GM12891 (cell line): ENCODE measurements at regions not wholly inside any gene's neighbourhood (a gene's known extent, or its start where the extent isn't known, plus 50 kb on each side); places are given as distances from the start of the nearest gene placed in this dataset.
A peak's percentile ranks its signal among the peaks of the same experiment; 100 is the strongest.
"Not testable (repeated sequence)": the region's sequence is repeated elsewhere in the genome, so short reads cannot be mapped to it uniquely, and the experiment has no call there.

ENCODE experiments used
- DNase-seq: peaks from one replicate; pipeline ENCODE4 v3.0.0; 2011; ENCODE audit warnings: low spot score; ENCODE audit not compliant: insufficient read length
- FAIRE-seq: peaks from 2 replicates; lab custom pipeline; 2011; peaks lifted over from hg19 to GRCh38; lab: Jason Lieb, UNC
- PAX5 ChIP-seq: IDR thresholded peaks from 2 replicates; pipeline ENCODE4 v1.6.1; 2011; ENCODE audit warnings: low read length, moderate library complexity, mild to moderate bottlenecking; ENCODE audit not compliant: insufficient read depth, severe bottlenecking
- POLR2A ChIP-seq: IDR thresholded peaks from 2 replicates; pipeline ENCODE4 v1.6.1; 2011; ENCODE audit warnings: low read depth, low read length, control low read depth
- POLR2AphosphoS5 ChIP-seq: IDR thresholded peaks from 2 replicates; pipeline ENCODE4 v1.6.1; 2011; ENCODE audit warnings: low read depth, low read length, control low read depth
- POU2F2 ChIP-seq: IDR thresholded peaks from 2 replicates; pipeline ENCODE4 v1.6.1; 2011; ENCODE audit warnings: low read depth, mild to moderate bottlenecking, control low read depth, low read length, moderate library complexity
- SPI1 ChIP-seq: IDR thresholded peaks from 2 replicates; pipeline ENCODE4 v1.6.1; 2011; ENCODE audit warnings: low read depth, low read length, control low read depth
- TAF1 ChIP-seq: IDR thresholded peaks from 2 replicates; pipeline ENCODE4 v1.6.1; 2011; ENCODE audit warnings: low read depth, low read length, control low read depth

DNA sequence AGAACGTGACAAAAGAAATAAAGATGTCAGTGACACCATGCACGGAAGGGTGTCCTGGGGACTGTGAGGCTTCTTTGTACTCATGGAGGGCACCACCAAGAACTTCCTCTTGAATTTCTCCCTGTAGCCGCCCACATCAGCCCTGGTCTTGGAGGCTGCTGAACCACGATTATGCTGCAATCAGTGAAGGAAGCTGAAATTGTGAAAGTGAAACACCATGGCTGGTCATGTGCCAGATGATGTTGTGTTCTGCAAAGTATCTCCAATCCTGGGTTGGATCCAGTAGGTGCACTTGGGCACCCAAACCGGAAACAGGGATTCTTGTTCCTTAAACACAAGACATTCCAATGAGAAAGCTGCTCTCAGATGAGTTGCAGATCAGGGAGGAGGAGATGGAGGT is 104.4 kb upstream of the GOLGA6L6 start:
- DNase-seq, result no peak
- TF ChIP-seq SPI1 (no peak), POLR2A (no peak), TAF1 (no peak), PAX5 (no peak), POU2F2 (no peak), POLR2AphosphoS5 (no peak)
- FAIRE-seq, result no peak

DNA sequence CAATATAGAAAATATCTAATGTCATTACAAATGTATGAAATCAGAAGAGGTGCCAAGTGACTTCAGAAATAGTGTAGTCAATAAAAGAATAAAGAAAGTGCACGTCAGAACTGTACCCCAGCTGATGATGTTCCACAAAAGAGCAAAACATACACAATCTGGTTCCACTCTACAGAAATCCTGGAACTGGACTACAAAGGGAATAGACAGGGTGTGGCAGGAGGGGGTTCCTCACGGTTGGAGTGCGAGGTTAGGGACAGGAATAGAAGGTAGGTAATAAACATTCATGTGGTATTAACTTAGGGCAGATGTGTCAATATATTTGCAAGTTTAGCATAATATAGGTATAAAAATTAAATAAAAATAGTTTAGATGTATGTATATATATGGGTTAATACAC is 103.3 kb upstream of the GOLGA6L6 start:
- no peak for FAIRE-seq
- DNase-seq, result no peak
- TF ChIP-seq POU2F2, result no peak
- TF ChIP-seq SPI1, result no peak
- no peak for TF ChIP-seq POLR2A
- no peak for TF ChIP-seq POLR2AphosphoS5
- no peak for TF ChIP-seq TAF1
- TF ChIP-seq PAX5, result no peak

DNA sequence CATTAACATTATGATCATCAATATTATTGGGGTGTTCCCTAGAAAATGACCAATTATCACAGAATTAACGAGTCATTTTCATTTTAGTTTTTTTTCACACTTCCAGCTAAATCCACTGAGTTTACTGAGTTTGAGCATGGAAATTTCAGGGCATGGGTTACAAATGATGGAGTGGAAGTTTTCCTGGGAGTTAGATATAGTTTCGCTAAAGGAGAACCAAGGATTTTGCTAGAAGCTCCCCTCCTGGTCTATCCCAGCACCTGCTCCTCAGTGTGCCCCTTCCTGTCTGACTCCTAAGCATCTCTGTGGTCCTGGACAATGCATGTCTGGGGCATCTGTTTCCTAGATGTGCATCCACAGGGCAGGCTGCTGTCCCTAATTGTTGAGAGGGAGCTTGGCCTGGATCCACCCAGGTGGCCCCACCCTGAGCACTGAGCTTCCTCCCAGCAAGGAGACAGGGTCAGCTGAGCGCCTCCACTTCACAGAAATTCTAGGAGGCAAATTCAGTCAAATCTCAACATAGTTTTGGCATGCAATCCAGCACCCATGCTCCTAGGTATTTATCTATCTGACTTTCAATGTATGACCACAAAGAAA is 102.3 kb upstream of the GOLGA6L6 start:
- TF ChIP-seq POLR2AphosphoS5, result no peak
- no peak for TF ChIP-seq POLR2A
- TF ChIP-seq POU2F2, result no peak
- no peak for TF ChIP-seq PAX5
- no peak for TF ChIP-seq SPI1
- TF ChIP-seq TAF1, result no peak
- FAIRE-seq (no peak), DNase-seq (no peak)

DNA sequence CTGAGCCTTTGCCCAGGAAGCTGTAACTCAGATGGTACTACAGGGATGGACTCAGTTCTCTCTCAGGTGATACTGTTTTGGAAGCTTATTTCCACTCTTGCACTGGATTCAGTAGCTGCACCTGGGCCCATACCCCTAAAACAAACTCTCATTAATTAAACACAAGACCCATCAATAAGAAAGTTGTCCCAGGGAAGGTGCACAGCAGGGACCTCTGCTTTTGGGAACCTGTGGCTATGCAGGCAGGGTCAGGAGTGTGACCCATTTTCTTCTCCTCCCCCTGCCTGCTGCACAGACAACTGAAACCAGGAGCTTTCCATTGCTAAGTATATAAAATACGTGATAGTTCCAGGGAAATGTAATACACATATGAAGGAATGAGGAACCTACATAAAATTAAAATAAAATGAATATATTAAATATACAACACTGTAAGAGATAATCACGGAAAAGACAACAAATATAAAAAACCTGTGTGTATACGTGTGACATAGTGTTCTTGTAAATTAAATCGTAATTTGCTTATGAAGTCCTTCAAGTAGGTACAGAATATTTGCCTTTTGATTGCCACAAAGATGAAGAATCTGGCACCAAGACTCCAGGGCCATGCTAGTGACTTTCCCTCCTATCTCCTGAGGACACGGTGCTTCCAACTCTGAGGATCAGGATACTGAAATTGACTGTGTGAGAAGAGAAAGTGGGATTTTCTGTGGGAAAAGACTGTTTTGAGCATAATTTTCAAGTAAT is 101.6 kb upstream of the GOLGA6L6 start:
- no peak for DNase-seq
- TF ChIP-seq PAX5, result no peak
- no peak for TF ChIP-seq POU2F2
- no peak for TF ChIP-seq TAF1
- FAIRE-seq, result no peak

DNA sequence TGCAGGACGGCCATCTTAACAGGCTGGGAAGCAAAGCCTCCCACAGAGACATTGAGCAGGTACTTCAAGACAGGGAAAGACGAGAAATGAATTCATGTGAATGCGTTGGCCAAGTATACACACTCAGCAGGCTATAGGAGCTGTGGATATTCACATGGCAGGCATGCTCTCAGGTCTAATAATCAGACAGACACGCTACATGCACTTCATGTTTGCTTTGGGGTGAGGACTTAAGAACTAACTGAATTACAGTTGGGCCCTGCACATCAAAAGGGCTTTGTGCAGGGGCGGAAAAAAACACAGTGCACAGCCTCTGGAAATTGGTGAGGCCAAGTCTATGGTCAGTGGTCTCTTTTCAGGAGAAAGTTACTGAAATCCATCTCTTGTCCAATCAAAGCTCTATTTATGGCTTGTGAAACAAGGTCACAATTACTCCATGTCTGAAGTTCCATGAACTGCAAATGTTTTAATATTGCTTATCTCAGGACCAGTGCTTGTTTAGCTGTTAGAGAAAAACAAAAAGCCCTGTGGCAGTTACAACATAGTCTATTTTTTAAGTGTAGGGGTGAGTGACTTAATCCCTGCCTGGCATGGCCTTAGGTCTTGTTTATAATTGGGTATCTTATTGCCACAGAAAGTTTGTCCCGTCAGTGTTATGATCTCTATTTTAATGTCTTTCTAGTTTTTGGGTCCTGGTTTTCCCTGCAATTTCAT is 100.6 kb upstream of the GOLGA6L6 start:
- DNase-seq, result no peak
- TF ChIP-seq POU2F2 (no peak), TAF1 (no peak), POLR2AphosphoS5 (no peak), PAX5 (no peak), SPI1 (no peak)
- no peak for FAIRE-seq

DNA sequence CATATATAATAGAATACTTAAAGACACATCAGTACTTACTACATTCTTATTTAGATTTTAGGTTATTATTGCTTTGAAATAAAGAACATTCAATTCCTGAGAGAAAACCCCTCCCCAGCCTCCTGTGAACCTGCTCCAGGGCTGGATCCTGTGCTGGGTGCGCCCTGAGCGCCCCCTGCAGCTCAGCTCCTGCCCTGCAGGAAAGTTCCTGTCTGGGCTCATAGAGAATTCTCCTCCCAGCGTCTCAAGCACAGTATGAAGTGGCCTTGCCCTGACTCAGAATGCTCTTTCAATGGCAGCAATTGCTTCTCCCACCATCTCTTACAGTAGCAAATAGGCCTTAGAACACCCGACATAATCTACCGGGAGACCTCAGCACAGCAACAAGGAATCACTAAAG is 98.8 kb upstream of the GOLGA6L6 start:
- not testable (repeated sequence) for DNase-seq, FAIRE-seq

DNA sequence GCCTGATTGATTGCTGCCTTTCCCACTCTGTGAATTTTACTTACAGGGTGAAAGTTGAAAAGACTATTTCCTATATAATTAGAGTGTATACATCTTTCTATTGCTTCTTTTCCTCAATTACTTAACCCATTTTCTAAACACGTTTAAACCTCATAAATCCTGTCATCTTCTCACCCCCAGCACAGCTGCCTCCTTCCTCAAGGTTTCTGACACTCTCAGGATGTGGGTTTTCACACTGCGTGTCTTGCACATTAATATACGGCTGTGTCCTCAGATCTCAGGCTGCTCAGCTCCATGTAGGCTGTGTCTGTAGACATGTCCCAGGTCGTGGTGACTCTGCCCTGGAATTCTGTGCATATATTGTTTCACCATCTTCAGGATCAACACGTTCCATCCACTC is 97.6 kb upstream of the GOLGA6L6 start:
- not testable (repeated sequence) for FAIRE-seq, DNase-seq

DNA sequence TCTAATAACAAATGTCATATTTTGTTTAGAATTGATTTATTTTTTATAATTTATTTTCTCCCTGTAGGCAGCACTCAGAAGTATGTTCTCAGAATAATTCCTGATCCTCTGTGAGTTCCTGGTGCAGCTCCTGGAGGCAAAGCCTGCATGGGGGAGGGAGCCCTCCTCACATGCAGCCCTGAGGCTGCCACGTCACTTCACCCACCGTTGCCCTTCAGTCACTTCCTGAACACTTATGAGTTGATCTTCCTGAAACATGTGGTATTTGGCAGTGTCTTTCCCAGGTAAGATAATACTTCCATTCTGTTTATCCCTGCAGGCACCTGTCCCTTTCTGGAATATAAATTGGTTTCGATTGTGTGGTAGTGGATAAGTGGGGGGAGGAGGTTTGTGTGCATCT is 95.9 kb upstream of the GOLGA6L6 start:
- not testable (repeated sequence) for DNase-seq, FAIRE-seq

DNA sequence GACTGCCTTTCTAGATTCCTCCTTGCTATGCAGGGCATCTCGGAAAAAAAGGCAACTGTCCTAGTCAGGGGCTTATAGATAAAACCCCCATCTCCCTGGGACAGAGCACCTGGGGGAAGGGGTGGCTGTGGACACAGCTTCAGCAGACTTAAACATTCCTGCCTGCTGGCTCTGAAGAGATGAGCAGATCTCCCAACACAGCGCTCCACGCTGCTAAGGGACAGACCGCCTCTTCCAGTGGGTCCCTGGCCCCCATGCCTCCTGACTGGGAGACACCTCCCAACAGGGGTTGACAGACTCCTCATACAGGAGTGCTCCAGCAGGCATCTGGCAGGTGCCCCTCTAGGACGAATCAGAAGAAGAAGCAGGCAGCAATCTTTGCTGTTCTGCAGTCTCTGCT is 87.9 kb upstream of the GOLGA6L6 start:
- not testable (repeated sequence) for DNase-seq, FAIRE-seq

DNA sequence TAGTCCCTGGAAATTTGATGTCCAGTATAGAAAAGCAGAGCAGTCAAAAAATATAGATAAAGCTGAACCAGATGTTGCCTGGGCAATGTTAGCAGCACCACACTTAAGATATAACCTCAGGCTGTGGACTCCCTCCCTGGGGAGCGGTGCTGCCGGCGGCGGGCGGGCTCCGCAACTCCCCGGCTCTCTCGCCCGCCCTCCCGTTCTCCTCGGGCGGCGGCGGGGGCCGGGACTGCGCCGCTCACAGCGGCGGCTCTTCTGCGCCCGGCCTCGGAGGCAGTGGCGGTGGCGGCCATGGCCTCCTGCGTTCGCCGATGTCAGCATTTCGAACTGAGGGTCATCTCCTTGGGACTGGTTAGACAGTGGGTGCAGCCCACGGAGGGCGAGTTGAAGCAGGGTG is 86.9 kb upstream of the GOLGA6L6 start:
- FAIRE-seq, DNase-seq: not testable (repeated sequence)

DNA sequence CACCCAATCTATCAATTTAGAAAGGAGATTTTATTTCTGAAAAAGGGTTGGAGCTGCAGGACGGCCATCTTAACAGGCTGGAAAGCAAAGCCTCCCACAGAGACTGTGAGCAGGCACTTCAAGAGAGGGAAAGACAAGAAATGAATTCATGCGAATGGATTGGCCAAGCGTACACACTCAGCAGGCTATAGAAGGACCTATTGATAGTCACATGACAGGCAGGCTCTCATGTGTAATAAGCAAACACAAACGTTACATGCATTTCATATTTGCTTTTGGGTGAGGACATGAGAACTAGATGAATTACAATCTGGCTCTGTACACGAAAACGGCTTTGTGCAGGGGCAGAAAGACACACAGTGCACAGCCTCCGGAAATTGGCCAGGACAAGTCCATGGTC is 83.9 kb upstream of the GOLGA6L6 start:
- not testable (repeated sequence) for FAIRE-seq, DNase-seq

DNA sequence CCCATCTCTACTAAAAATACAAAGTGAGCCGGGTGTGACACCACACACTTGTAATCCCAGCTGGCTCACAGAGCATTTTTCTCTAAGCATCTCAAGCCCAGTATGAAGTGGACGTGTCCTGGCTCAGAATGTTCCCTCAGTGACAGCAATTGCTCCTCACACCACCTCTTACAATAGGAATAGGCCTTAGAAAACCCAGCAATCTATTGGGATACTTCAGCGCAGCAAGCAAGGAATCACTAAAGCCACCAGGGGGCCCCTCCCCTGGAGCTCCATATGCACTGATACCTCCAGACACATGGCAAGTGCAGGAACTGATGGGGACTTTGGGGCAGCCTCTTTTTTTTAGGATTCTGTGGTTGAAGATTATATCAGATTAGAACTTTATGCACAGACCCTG is 82.5 kb upstream of the GOLGA6L6 start:
- FAIRE-seq, DNase-seq: not testable (repeated sequence)

DNA sequence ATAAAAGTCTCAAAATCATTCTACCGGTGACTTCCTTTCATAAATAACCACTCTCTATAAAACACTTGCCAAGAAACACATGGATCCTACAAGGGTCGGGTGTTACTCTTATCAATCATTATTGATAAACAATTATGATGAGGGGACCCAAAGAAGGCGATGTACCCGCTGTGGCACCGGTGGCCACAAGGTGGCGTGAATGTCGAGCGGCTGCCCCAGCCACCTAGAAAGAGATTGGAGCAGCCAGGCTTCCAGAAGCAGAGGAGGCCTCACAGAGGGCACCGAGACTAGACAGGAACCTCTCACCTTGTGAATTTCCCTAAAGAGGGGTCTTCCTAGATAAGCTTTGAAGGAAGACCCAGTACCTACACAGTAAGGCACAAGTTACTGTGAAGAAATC is 80.5 kb upstream of the GOLGA6L6 start:
- peak; percentile 68 for FAIRE-seq
- not testable (repeated sequence) for DNase-seq

DNA sequence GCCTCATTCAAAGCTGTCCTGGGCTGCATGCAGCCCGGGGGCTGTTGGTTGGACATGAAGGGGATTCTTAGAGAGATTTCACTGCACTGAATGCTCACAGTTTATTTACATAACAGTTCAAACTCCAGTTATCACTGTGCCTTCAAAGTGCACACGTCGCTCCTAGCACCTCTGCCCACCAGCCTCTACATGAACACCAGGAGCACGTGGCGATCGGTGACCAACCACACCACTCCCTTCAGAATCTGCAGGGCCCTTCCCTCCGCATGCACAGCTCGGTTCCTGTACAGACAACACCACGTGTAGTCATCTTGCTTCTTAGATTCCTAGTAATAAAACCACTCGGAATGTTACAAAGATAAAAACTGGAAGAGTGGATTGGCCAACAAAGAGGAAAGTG is 72.9 kb upstream of the GOLGA6L6 start:
- FAIRE-seq, DNase-seq: not testable (repeated sequence)

DNA sequence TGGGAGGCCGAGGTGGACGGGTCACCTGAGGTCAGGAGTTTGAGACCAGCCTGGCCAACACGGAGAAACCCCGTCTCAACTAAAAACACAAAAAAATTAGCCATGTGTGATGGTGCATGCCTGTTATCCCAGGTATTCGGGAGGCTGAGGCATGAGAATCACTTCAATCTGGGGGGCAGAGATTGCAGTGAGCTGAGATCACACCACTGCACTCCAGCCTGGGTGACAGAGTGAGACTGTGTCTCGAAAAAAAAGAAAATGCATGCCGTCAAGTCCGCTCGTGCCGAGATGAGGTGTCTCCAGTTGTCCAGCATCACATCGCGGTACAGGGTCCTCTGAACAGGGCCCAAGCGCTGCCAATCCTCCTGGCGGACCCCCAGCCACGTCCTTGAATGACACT is 71.2 kb upstream of the GOLGA6L6 start:
- DNase-seq, FAIRE-seq: not testable (repeated sequence)

DNA sequence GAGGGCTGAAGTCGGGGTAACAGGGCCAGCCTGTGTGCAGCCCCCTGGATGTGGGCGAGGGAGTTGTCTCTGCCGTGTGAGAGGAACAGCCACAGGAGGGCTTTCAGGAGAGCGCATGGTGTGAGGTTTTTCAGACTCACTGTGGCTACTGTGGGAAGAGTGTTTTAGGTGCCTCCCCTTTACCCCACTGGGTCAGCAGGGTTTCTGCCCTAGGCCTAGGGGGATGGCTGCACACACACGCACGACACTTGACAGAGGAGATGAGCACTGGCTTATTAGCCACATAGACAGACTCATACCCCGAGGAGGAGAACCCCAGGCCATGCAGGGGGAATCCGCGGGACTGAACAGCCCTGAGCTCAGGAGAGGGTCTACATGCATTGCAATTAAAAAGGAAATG is 70.8 kb upstream of the GOLGA6L6 start:
- FAIRE-seq, DNase-seq: not testable (repeated sequence)

DNA sequence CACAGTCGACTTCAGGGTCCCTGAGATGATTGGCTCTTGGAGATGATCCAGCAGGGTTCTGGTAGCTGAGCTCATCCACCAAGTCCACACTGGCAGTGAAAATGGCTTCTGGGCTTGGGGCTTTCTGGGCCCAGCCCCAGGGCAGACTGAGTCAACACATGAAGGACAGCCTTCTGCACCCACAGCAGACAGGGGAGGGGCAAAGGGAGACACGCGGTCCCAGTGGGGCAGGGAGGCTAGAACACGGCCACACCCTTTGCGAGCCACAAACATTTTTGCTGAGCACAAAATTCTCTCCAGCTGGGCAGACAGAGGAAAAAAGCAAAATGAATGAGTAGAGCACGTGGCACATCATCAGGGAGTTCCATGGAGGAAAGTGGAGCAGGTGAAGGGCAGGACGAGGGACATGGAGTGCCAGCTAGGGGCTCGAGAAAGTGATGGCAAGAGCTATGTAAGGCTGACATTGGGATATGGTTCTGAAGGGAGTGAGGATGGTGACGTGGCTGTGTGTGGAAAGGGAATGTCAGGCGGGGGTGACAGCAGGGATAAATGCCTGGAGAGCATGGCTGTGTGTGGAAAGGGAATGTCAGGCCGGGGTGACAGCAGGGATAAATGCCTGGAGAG is 70.2 kb upstream of the GOLGA6L6 start:
- not testable (repeated sequence) for DNase-seq, FAIRE-seq
